H1 (cell line): ENCODE measurements at regions not wholly inside any gene's neighbourhood (a gene's known extent, or its start where the extent isn't known, plus 50 kb on each side); places are given as distances from the start of the nearest gene placed in this dataset.

ENCODE experiments used
- CTCF ChIA-PET: fragments of 300-600 bp; sonication (Branson Sonifier 250); formaldehyde crosslinking; loops from one replicate; lab custom pipeline; 2021; ENCODE audit not compliant: partially characterized antibody; lab: Charles Lee
- POLR2A ChIA-PET: fragments of 300-600 bp; sonication (Branson Sonifier 250); formaldehyde crosslinking; loops from one replicate; lab custom pipeline; 2021; ENCODE audit warnings: inconsistent platforms; ENCODE audit not compliant: partially characterized antibody; lab: Charles Lee
- DNase-seq, 2 experiments: peaks; one replicate each; pipeline versions ENCODE4 v3.0.0 to v3.0.0-alpha.2; 2010 to 2022; ENCODE audit warnings: low spot score in 2 of 2, low read depth in 1 of 2, mixed read lengths in 1 of 2
- FAIRE-seq: peaks from 2 replicates; lab custom pipeline; 2011; peaks lifted over from hg19 to GRCh38; lab: Jason Lieb, UNC
- H2AFZ ChIP-seq: 2 replicates; pipeline ENCODE4 v1.8.1; 2012; ENCODE audit warnings: low read length, inconsistent platforms
- H2AK5ac ChIP-seq: 2 replicates; pipeline ENCODE4 v1.6.1; 2013; ENCODE audit warnings: low read depth, low read length
- H2BK120ac ChIP-seq: replicated peaks from 2 replicates; pipeline ENCODE3; 2013; ENCODE audit warnings: low read depth, low read length, inconsistent platforms
- H2BK12ac ChIP-seq: 2 replicates; pipeline ENCODE4 v1.6.1; 2013; ENCODE audit warnings: low read depth, low read length
- H2BK15ac ChIP-seq: 2 replicates; pipeline ENCODE4 v1.6.1; 2013; ENCODE audit warnings: low read length
- H2BK20ac ChIP-seq: 2 replicates; pipeline ENCODE4 v1.6.1; 2013; ENCODE audit warnings: low read length
- H2BK5ac ChIP-seq: 2 replicates; pipeline ENCODE4 v1.6.1; 2013; ENCODE audit warnings: low read depth, low read length
- H3K14ac ChIP-seq: 2 replicates; pipeline ENCODE4 v1.6.1; 2013; ENCODE audit warnings: inconsistent platforms; ENCODE audit not compliant: insufficient read length
- H3K18ac ChIP-seq: 2 replicates; pipeline ENCODE4 v1.6.1; 2013; ENCODE audit warnings: low read length; ENCODE audit errors: extremely low read depth
- H3K23ac ChIP-seq: 2 replicates; pipeline ENCODE4 v1.6.1; 2013; ENCODE audit warnings: inconsistent platforms; ENCODE audit not compliant: insufficient read length
- H3K23me2 ChIP-seq: 2 replicates; pipeline ENCODE4 v1.6.1; 2013; ENCODE audit warnings: low read depth, low read length
- H3K27ac ChIP-seq: 2 replicates; pipeline ENCODE4 v1.6.1; 2011; ENCODE audit warnings: low read depth, low read length, inconsistent platforms
- H3K27me3 ChIP-seq, 4 experiments: replicated peaks in 1 of 4; 1 replicate in 1 of 4; 2 replicates in 3 of 4; pipeline versions ENCODE4 v1.6.1 to v1.8.1; 2011 to 2013; ENCODE audit warnings: low read length in 3 of 4, mild to moderate bottlenecking in 3 of 4, inconsistent platforms in 2 of 4, mixed read lengths in 2 of 4, moderate library complexity in 1 of 4; ENCODE audit not compliant: control insufficient read depth in 3 of 4, insufficient read depth in 3 of 4; ENCODE audit errors: extremely low read depth in 1 of 4
- H3K36me3 ChIP-seq, 4 experiments: 2 replicates each; pipeline versions ENCODE4 v1.6.1 to v1.8.1; 2011 to 2013; ENCODE audit warnings: mild to moderate bottlenecking in 4 of 4, low read length in 3 of 4, moderate library complexity in 2 of 4, control low read depth in 1 of 4, inconsistent platforms in 1 of 4; ENCODE audit not compliant: insufficient read depth in 4 of 4, control insufficient read depth in 2 of 4
- H3K4ac ChIP-seq: replicated peaks from 2 replicates; pipeline ENCODE3; 2013; ENCODE audit warnings: low read length, low read depth, mixed read lengths, inconsistent platforms; ENCODE audit not compliant: insufficient read length
- H3K4me1 ChIP-seq, 4 experiments: replicated peaks in 1 of 4; 1 replicate in 1 of 4; 2 replicates in 3 of 4; pipeline versions ENCODE4 v1.6.1 to v1.8.1; 2011 to 2013; ENCODE audit warnings: low read length in 3 of 4, inconsistent platforms in 2 of 4, mixed read lengths in 1 of 4; ENCODE audit not compliant: insufficient read depth in 4 of 4, control insufficient read depth in 3 of 4
- H3K4me2 ChIP-seq, 2 experiments: 2 replicates each; pipeline versions ENCODE4 v1.6.1 to v1.8.1; 2011 to 2013; ENCODE audit warnings: low read depth in 2 of 2, low read length in 2 of 2, control low read depth in 1 of 2, inconsistent platforms in 1 of 2, mild to moderate bottlenecking in 1 of 2; ENCODE audit not compliant: insufficient read depth in 1 of 2
- H3K4me3 ChIP-seq, 4 experiments: fragments of 200-600, 300-600 bp in 1 of 4; sonication (generic), shearing (Covaris generic), sonication (Bioruptor Twin) in 1 of 4; 2 replicates each; pipeline versions ENCODE4 v1.5.1 to v1.8.1; 2011 to 2016; ENCODE audit warnings: low read length in 4 of 4, low read depth in 3 of 4, control low read depth in 2 of 4, inconsistent platforms in 2 of 4, mild to moderate bottlenecking in 2 of 4, mixed read lengths in 1 of 4, moderate library complexity in 1 of 4; ENCODE audit not compliant: insufficient read depth in 2 of 4; ENCODE audit errors: extremely low read depth in 1 of 4
- H3K56ac ChIP-seq: replicated peaks from 2 replicates; pipeline ENCODE3; 2013; ENCODE audit warnings: low read depth, mild to moderate bottlenecking, mixed read lengths, low read length, inconsistent platforms; ENCODE audit not compliant: insufficient read length
- H3K79me1 ChIP-seq: 2 replicates; pipeline ENCODE4 v1.6.1; 2013; ENCODE audit warnings: low read depth, low read length, control low read depth
- H3K79me2 ChIP-seq, 2 experiments: 2 replicates each; pipeline versions ENCODE4 v1.6.1 to v1.8.1; 2012 to 2013; ENCODE audit warnings: low read length in 2 of 2, mild to moderate bottlenecking in 2 of 2, inconsistent platforms in 1 of 2; ENCODE audit not compliant: insufficient read depth in 2 of 2, control insufficient read depth in 1 of 2
- H3K9ac ChIP-seq, 4 experiments: replicated peaks in 1 of 4; 1 replicate in 1 of 4; 2 replicates in 3 of 4; pipeline versions ENCODE4 v1.6.1 to v1.8.1; 2011 to 2013; ENCODE audit warnings: low read depth in 3 of 4, low read length in 3 of 4, control low read depth in 2 of 4, mild to moderate bottlenecking in 2 of 4, moderate library complexity in 2 of 4, inconsistent platforms in 1 of 4; ENCODE audit errors: extremely low read depth in 1 of 4
- H3K9me3 ChIP-seq, 2 experiments: 2 replicates each; pipeline versions ENCODE4 v1.6.1 to v1.8.1; 2012 to 2013; ENCODE audit warnings: mild to moderate bottlenecking in 2 of 2, moderate library complexity in 2 of 2, control low read depth in 1 of 2, inconsistent platforms in 1 of 2, low read depth in 1 of 2, low read length in 1 of 2, mixed read lengths in 1 of 2; ENCODE audit not compliant: insufficient read depth in 2 of 2
- H4K20me1 ChIP-seq, 2 experiments: replicated peaks in 1 of 2; 2 replicates each; pipeline versions ENCODE3 to v1.8.1; 2011 to 2013; ENCODE audit warnings: inconsistent platforms in 2 of 2, low read length in 2 of 2, mild to moderate bottlenecking in 1 of 2; ENCODE audit not compliant: insufficient read depth in 2 of 2, control insufficient read depth in 1 of 2
- H4K5ac ChIP-seq: 2 replicates; pipeline ENCODE4 v1.6.1; 2013; ENCODE audit warnings: low read length, low read depth, mixed read lengths, inconsistent platforms; ENCODE audit not compliant: insufficient read length
- H4K8ac ChIP-seq: 2 replicates; pipeline ENCODE4 v1.8.0; 2013; ENCODE audit warnings: mild to moderate bottlenecking, moderate library complexity, low read length, inconsistent platforms; ENCODE audit not compliant: insufficient read depth; ENCODE audit errors: extremely low read depth
- H4K91ac ChIP-seq: replicated peaks from 2 replicates; pipeline ENCODE3; 2013; ENCODE audit warnings: low read length, mixed read lengths, inconsistent platforms; ENCODE audit not compliant: insufficient read length
- BRCA1 ChIP-seq: IDR thresholded peaks from 2 replicates; pipeline ENCODE4 v1.6.1; 2012; ENCODE audit warnings: low read depth, low read length, improper control_type of control experiment
- CTCF ChIP-seq, 3 experiments: IDR thresholded peaks; 1 replicate in 2 of 3; 2 replicates in 1 of 3; pipeline versions ENCODE4 v1.5.1 to v1.6.1; 2011; ENCODE audit warnings: low read length in 3 of 3, mild to moderate bottlenecking in 3 of 3, inconsistent platforms in 2 of 3, low read depth in 1 of 3, moderate library complexity in 1 of 3; ENCODE audit not compliant: insufficient read depth in 1 of 3; ENCODE audit errors: control extremely low read depth in 1 of 3
- EP300 ChIP-seq, 2 experiments: IDR thresholded peaks; 1 replicate in 1 of 2; 2 replicates in 1 of 2; pipeline ENCODE4 v1.6.1; 2011 to 2012; ENCODE audit warnings: low read depth in 2 of 2, low read length in 2 of 2, mild to moderate bottlenecking in 2 of 2, borderline replicate concordance in 1 of 2, inconsistent platforms in 1 of 2, moderate library complexity in 1 of 2
- HDAC2 ChIP-seq, 2 experiments: fragments of 300-600 bp in 1 of 2; sonication (generic) in 1 of 2; IDR thresholded peaks; 2 replicates each; pipeline ENCODE4 v1.6.1; 2011 to 2012; ENCODE audit warnings: low read depth in 2 of 2, low read length in 2 of 2, mild to moderate bottlenecking in 2 of 2, moderate library complexity in 2 of 2, borderline replicate concordance in 1 of 2, inconsistent platforms in 1 of 2
- HDAC6 ChIP-seq: IDR thresholded peaks from one replicate; pipeline ENCODE4 v1.7.1; 2012; ENCODE audit warnings: low read depth, mild to moderate bottlenecking, inconsistent platforms, low read length, moderate library complexity
- KDM5A ChIP-seq: fragments of 200-600 bp; IDR thresholded peaks from 2 replicates; pipeline ENCODE4 v1.7.1; 2012; ENCODE audit warnings: mild to moderate bottlenecking, low read length, inconsistent platforms, mixed read lengths
- MAX ChIP-seq: IDR thresholded peaks from 2 replicates; pipeline ENCODE4 v1.6.1; 2012; ENCODE audit warnings: inconsistent platforms
- PHF8 ChIP-seq: fragments of 200-600 bp; sonication (generic); conservative IDR thresholded peaks from 2 replicates; pipeline ENCODE4 v1.7.1; 2012; ENCODE audit warnings: low read depth, mild to moderate bottlenecking, inconsistent platforms, low read length, moderate library complexity
- SRF ChIP-seq: IDR thresholded peaks from 2 replicates; pipeline ENCODE4 v1.6.1; 2011; ENCODE audit warnings: mild to moderate bottlenecking, low read depth, low read length, moderate library complexity
- TAF7 ChIP-seq: optimal IDR thresholded peaks from 2 replicates; pipeline ENCODE3; 2011; ENCODE audit warnings: low read depth, mild to moderate bottlenecking, inconsistent platforms, low read length, moderate library complexity, borderline replicate concordance
- WGBS, 2 experiments: shearing (Covaris generic) in 1 of 2; methylation state at CpG; one replicate each; pipeline versions ENCODE4 v1.1.6 to v1.1.7; 2013 to 2015; ENCODE audit warnings: low lambda C conversion rate in 2 of 2, mixed read lengths in 2 of 2, inconsistent platforms in 1 of 2, low coverage in 1 of 2, missing lambda C conversion rate in 1 of 2; ENCODE audit not compliant: insufficient replicate concordance in 2 of 2, insufficient coverage in 1 of 2, insufficient read length in 1 of 2; ENCODE audit errors: extremely low coverage in 1 of 2, missing lambda C conversion rate in 1 of 2; 5-methylcytosine and 5-hydroxymethylcytosine counted together

- Histone ChIP-seq H3K56ac (no peak overlapping the region), H2AFZ (no peak overlapping the region), H3K4me3 (no peak overlapping the region), H4K8ac (no peak overlapping the region), H4K20me1 (no peaks in the 10 kb centered on the region), H3K18ac (no peak overlapping the region), H2BK15ac (no peak overlapping the region), H4K5ac (no peak overlapping the region), H3K9ac (no peak overlapping the region), H3K14ac (no peak overlapping the region), H3K27ac (no peak overlapping the region), H2BK120ac (no peak overlapping the region), H2BK5ac (no peak overlapping the region), H3K79me2 (no peaks in the 10 kb centered on the region), H4K91ac (no peak overlapping the region), H2BK20ac (no peak overlapping the region), H3K4me1 (no peaks in the 10 kb centered on the region), H3K27me3 (no peaks in the 10 kb centered on the region), H3K79me1 (no peaks in the 10 kb centered on the region), H3K36me3 (no peaks in the 10 kb centered on the region), H3K9me3 (peaks cover 79 to 97% of the 10 kb centered on the region in 2 experiments), H3K4ac (no peak overlapping the region), H3K23ac (no peak overlapping the region), H3K4me2 (no peak overlapping the region), H2AK5ac (no peak overlapping the region), H2BK12ac (no peak overlapping the region), H3K23me2 (no peaks in the 10 kb centered on the region)
- WGBS, 2 experiments, result 80% methylated on average over 17 of the region's 17 CpGs; no CpG with 5 or more reads in 1 of the 2 experiments
- CTCF ChIA-PET, result interaction anchor here (0.6 kb wide), 1 partner anchor 15 kb away, joined by 3 read pairs; no protein-coding TSS in a partner anchor
- DNase-seq (no peak), FAIRE-seq (no peak)
- POLR2A ChIA-PET, result no interaction called here
- TF ChIP-seq EP300 (IDR thresholded peaks at IDR 0.05; ENCODE audit: borderline replicate concordance in 1 of 2, low read depth in 2 of 2, low read length in 2 of 2) (no peak), PHF8 (no peak), KDM5A (no peak), BRCA1 (no peak), TAF7 (no peak), MAX (no peak), SRF (no peak), CTCF (IDR thresholded peaks at IDR 0.05; ENCODE audit: control extremely low read depth in 1 of 3, insufficient read depth in 1 of 3, low read depth in 1 of 3, low read length in 3 of 3) (no peak), HDAC6 (no peak), HDAC2 (IDR thresholded peaks at IDR 0.05; ENCODE audit: borderline replicate concordance in 1 of 2, low read depth in 2 of 2, low read length in 2 of 2) (no peak)
Measured at GRCh38 chr22:47549741-47550340, 787.4 kb downstream of the TBC1D22A start.
